Spleen (tissue), 11 donors: ENCODE measurements at regions not wholly inside any gene's neighbourhood (a gene's known extent, or its start where the extent isn't known, plus 50 kb on each side); places are given as distances from the start of the nearest gene placed in this dataset.

Source experiments
- DNase-seq: peaks from one replicate; pipeline ENCODE4 v3.0.0-alpha.2; 2020
- H3K27ac ChIP-seq, 8 donors: fragments of 200-600 bp; sonication (generic) in 7 of 8; 1 replicate in 4 of 8; 2 replicates in 4 of 8; pipeline versions ENCODE4 v1.5.0 to v1.8.0; 2016 to 2021; ENCODE audit warnings: inconsistent platforms in 4 of 8, mild to moderate bottlenecking in 4 of 8, moderate library complexity in 1 of 8
- H3K27me3 ChIP-seq, 7 donors: fragments of 200-600 bp; sonication (generic) in 6 of 7; replicated peaks in 1 of 7; 1 replicate in 4 of 7; 2 replicates in 3 of 7; pipeline versions ENCODE4 v1.5.0 to v1.8.0; 2016 to 2021; ENCODE audit warnings: inconsistent platforms in 3 of 7, mild to moderate bottlenecking in 1 of 7
- H3K36me3 ChIP-seq, 6 donors: fragments of 200-600 bp; sonication (generic) in 5 of 6; 1 replicate in 4 of 6; 2 replicates in 2 of 6; pipeline versions ENCODE4 v1.5.0 to v1.8.0; 2016 to 2021; ENCODE audit warnings: inconsistent platforms in 2 of 6
- H3K4me1 ChIP-seq, 6 donors: fragments of 200-600 bp; sonication (generic) in 5 of 6; 1 replicate in 3 of 6; 2 replicates in 3 of 6; pipeline versions ENCODE4 v1.5.0 to v1.8.0; 2016 to 2021; ENCODE audit warnings: inconsistent platforms in 3 of 6
- H3K4me3 ChIP-seq, 8 donors: fragments of 200-600 bp; sonication (generic) in 7 of 8; 1 replicate in 4 of 8; 2 replicates in 4 of 8; pipeline versions ENCODE4 v1.5.0 to v1.8.0; 2016 to 2021; ENCODE audit warnings: inconsistent platforms in 4 of 8, mild to moderate bottlenecking in 4 of 8, moderate library complexity in 2 of 8
- H3K9me3 ChIP-seq, 8 donors: fragments of 200-600 bp; sonication (generic) in 7 of 8; 1 replicate in 4 of 8; 2 replicates in 4 of 8; pipeline versions ENCODE4 v1.5.0 to v1.8.0; 2016 to 2021; ENCODE audit warnings: inconsistent platforms in 4 of 8
- CTCF ChIP-seq, 11 experiments: fragments of 200-600 bp in 7 of 11; fragments of 450-650 bp in 4 of 11; sonication (generic) in 4 of 11; IDR thresholded peaks in 8 of 11; conservative IDR thresholded peaks in 3 of 11; 1 replicate in 7 of 11; 2 replicates in 4 of 11; pipeline versions ENCODE4 v1.4.0 to v1.8.0; 2016 to 2021; ENCODE audit warnings: antibody characterized with exemption in 11 of 11, inconsistent platforms in 4 of 11, mild to moderate bottlenecking in 1 of 11
- POLR2A ChIP-seq, 3 donors: fragments of 450-650 bp; IDR thresholded peaks; one replicate each; pipeline ENCODE4 v1.5.1; 2017; ENCODE audit warnings: antibody characterized with exemption in 3 of 3, mild to moderate bottlenecking in 1 of 3
- POLR2AphosphoS5 ChIP-seq, 3 donors: sonication (generic); formaldehyde crosslinking; IDR thresholded peaks; one replicate each; pipeline ENCODE4 v1.5.1; 2017; ENCODE audit warnings: antibody characterized with exemption in 3 of 3
- WGBS, 5 donors: extraction: QIAGEN DNeasy Blood & Tissue Kit in 3 of 5; methylation state at CpG; one replicate each; pipeline versions ENCODE4 v1.1.5 to v1.1.7; 2013 to 2018; 5-methylcytosine and 5-hydroxymethylcytosine counted together
- intact Hi-C: fragments of 100-400 bp; cut with DNase I; formaldehyde crosslinking; loops from one replicate; pipeline ENCODE4 v1.15.0; 2023; ENCODE audit warnings: low total_unique reads
- donor health status: healthy with polysubstance abuse.
- donor health status: DM: no; HTN: no; CAD: no; lungs with moderate emphysema.
- donor health status: DM: no; HTN: no; CAD: no.
- donor health status: Bipolar disorder and iron deficiency.
- donor health status: healthy.
- donor health status: DM: no; HTN: no; CAD: no.
- donor health status: DM: yes; HTN: yes; CAD: no.

GRCh38 chr7:82615527-82615926 lies 171.9 kb upstream of the CACNA2D1 start:
- WGBS, 5 donors = 35 to 52% (median 48%) methylated on average over 3 of the region's 3 CpGs
- peak overlapping the region in 4 of 8 donors; percentile 25 to 55 (median 42) for H3K27ac ChIP-seq
- no peak for DNase-seq

GRCh38 chr7:82609746-82610145 lies 166.2 kb upstream of the CACNA2D1 start:
- Histone ChIP-seq H3K36me3 (no peaks in the 10 kb centered on the region), H3K27me3 (no peaks in the 10 kb centered on the region), H3K4me3 (no peak overlapping the region), H3K9me3 (no peaks in the 10 kb centered on the region), H3K27ac (no peak overlapping the region), H3K4me1 (no peaks in the 10 kb centered on the region)
- intact Hi-C loops = no loop called here
- TF ChIP-seq POLR2A (IDR thresholded peaks at IDR 0.05) = no peak
- TF ChIP-seq CTCF (IDR thresholded peaks at IDR 0.05 in 8 of 11, conservative IDR thresholded peaks at IDR 0.05 in 3 of 11) = no peak
- TF ChIP-seq POLR2AphosphoS5 (IDR thresholded peaks at IDR 0.05) = no peak
- no peak for DNase-seq

More at GRCh38 chr7:82615527-82615926, 171.9 kb upstream of the CACNA2D1 start:
- intact Hi-C loops = no loop called here
- no peak for TF ChIP-seq POLR2A (IDR thresholded peaks at IDR 0.05)
- no peak for TF ChIP-seq CTCF (IDR thresholded peaks at IDR 0.05 in 8 of 11, conservative IDR thresholded peaks at IDR 0.05 in 3 of 11)
- no peak for TF ChIP-seq POLR2AphosphoS5 (IDR thresholded peaks at IDR 0.05)
- H3K27me3 ChIP-seq = no peaks in the 10 kb centered on the region
- peaks cover 0 to 11% (median 0%) of the 10 kb centered on the region in 6 donors for H3K4me1 ChIP-seq
- H3K36me3 ChIP-seq = no peaks in the 10 kb centered on the region
- no peaks in the 10 kb centered on the region for H3K9me3 ChIP-seq
- no peak overlapping the region for H3K4me3 ChIP-seq

GRCh38 chr7:82605247-82605864 lies 161.8 kb upstream of the CACNA2D1 start:
- H3K9me3 ChIP-seq = no peaks in the 10 kb centered on the region
- no peak overlapping the region for H3K27ac ChIP-seq
- H3K36me3 ChIP-seq = no peaks in the 10 kb centered on the region
- peak in 9 of 11 experiments; percentile 6 to 64 (median 42) for TF ChIP-seq CTCF (IDR thresholded peaks at IDR 0.05 in 8 of 11, conservative IDR thresholded peaks at IDR 0.05 in 3 of 11)
- no peak for TF ChIP-seq POLR2AphosphoS5 (IDR thresholded peaks at IDR 0.05)
- no peaks in the 10 kb centered on the region for H3K4me1 ChIP-seq
- DNase-seq = no peak
- no peak overlapping the region for H3K4me3 ChIP-seq
- WGBS, 5 donors = 19 to 25% (median 23%) methylated on average over 4 of the region's 4 CpGs
- intact Hi-C loops = no loop called here
- no peaks in the 10 kb centered on the region for H3K27me3 ChIP-seq

- Histone ChIP-seq H3K4me1 (no peaks in the 10 kb centered on the region), H3K27me3 (no peaks in the 10 kb centered on the region), H3K4me3 (no peak overlapping the region), H3K36me3 (no peaks in the 10 kb centered on the region), H3K27ac (no peak overlapping the region), H3K9me3 (no peaks in the 10 kb centered on the region)
- no peak for DNase-seq
- intact Hi-C loops = no loop called here
- WGBS, 5 donors = 91 to 96% (median 96%) methylated on average over 7 of the region's 7 CpGs
- TF ChIP-seq CTCF (IDR thresholded peaks at IDR 0.05 in 8 of 11, conservative IDR thresholded peaks at IDR 0.05 in 3 of 11) = no peak
- TF ChIP-seq POLR2AphosphoS5 (IDR thresholded peaks at IDR 0.05) = no peak
- no peak for TF ChIP-seq POLR2A (IDR thresholded peaks at IDR 0.05)
Measured at GRCh38 chr7:82602066-82602465, 158.5 kb upstream of the CACNA2D1 start.
